ENCODE measurements at regions not wholly inside any gene's neighbourhood (a gene's known extent, or its start where the extent isn't known, plus 50 kb on each side); places are given as distances from the start of the nearest gene placed in this dataset.

DNA sequence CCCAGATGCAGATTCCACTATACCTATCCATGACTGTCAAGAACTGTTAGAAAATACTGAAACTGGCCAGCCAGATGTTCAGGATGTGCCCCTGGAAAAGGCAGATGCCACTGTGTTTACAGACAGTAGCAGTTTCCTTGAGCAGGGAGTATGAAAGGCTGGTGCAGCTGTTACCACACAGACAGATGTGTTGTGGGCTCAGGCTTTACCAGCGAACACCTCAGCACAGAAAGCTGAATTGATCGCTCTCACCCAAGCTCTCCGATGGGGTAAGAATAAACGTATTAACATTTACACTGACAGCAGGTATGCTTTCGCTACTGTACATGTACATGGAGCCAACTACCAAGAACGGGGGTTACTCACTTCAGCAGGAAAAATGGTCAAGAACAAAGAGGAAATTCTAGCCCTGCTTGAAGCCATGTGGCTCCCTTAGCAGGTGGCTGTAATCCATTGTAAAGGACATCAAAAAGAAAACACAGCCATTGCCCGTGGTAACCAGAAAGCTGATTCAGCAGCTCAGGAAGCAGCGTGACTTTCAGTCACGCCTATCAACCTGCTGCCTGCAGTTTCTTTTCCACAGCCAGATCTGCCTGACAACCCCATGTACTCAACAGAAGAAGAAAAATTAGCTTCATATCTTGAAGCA lies 459.7 kb upstream of the HTR1E start:
- no peaks in the 10 kb centered on the region for H3K9me3 ChIP-seq (ENCODE audit: low read length)
- no peaks in the 10 kb centered on the region for H3K27me3 ChIP-seq (ENCODE audit: low read length)
- no peaks in the 10 kb centered on the region for H3K4me1 ChIP-seq (ENCODE audit: low read length)
- H2AFZ ChIP-seq (ENCODE audit: low read length): no peak overlapping the region
- H3K36me3 ChIP-seq (ENCODE audit: insufficient read depth, low read length): no peaks in the 10 kb centered on the region
- no peak overlapping the region for H3K9ac ChIP-seq (ENCODE audit: low read length)
- H3K4me3 ChIP-seq (ENCODE audit: low read length): no peak overlapping the region
- H3K27ac ChIP-seq (ENCODE audit: low read length): no peak overlapping the region
- H4K20me1 ChIP-seq (ENCODE audit: insufficient read depth, low read depth, low read length): no peaks in the 10 kb centered on the region
- H3K4me2 ChIP-seq (ENCODE audit: low read depth, low read length, poor library complexity, severe bottlenecking): no peak overlapping the region
- no peaks in the 10 kb centered on the region for H3K9me2 ChIP-seq (replicated peaks; ENCODE audit: insufficient read depth, low read length)
- no peaks in the 10 kb centered on the region for H3K79me2 ChIP-seq (ENCODE audit: low read length)
- DNase-seq: no peak

- H3K9me3 ChIP-seq (ENCODE audit: low read length): no peaks in the 10 kb centered on the region
- no peaks in the 10 kb centered on the region for H3K79me2 ChIP-seq (ENCODE audit: low read length)
- H3K36me3 ChIP-seq (ENCODE audit: insufficient read depth, low read length): no peaks in the 10 kb centered on the region
- no peaks in the 10 kb centered on the region for H3K9me2 ChIP-seq (replicated peaks; ENCODE audit: insufficient read depth, low read length)
- no peak overlapping the region for H3K9ac ChIP-seq (ENCODE audit: low read length)
- H3K4me3 ChIP-seq (ENCODE audit: low read length): no peak overlapping the region
- no peaks in the 10 kb centered on the region for H3K27me3 ChIP-seq (ENCODE audit: low read length)
- H3K4me2 ChIP-seq (ENCODE audit: low read depth, low read length, poor library complexity, severe bottlenecking): no peak overlapping the region
- no peaks in the 10 kb centered on the region for H4K20me1 ChIP-seq (ENCODE audit: insufficient read depth, low read depth, low read length)
- no peak overlapping the region for H2AFZ ChIP-seq (ENCODE audit: low read length)
- H3K27ac ChIP-seq (ENCODE audit: low read length): no peak overlapping the region
- no peak for DNase-seq
- H3K4me1 ChIP-seq (ENCODE audit: low read length): no peaks in the 10 kb centered on the region
Observed at GRCh38 chr6:86476311-86476710, 461.0 kb upstream of the HTR1E start.

DNA sequence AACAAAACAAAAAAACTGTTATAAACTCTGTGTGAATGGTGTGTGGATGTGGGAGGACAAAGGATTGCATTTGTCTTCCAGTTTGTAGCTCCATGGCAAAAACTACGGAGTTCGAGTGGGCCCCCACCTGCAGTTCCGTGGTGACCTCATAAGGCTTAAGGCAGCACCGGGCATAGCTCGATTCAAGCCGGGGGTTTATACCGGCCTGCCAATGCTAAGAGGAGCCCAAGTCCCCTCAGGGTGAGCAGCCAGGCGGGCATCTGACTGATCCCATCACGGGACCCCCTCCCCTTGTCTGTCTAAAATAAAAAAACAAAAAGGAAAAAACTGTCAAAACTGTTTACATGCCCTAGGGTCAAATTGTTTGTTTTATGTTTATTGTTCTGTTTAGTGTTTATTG lies 463.2 kb upstream of the HTR1E start:
- Histone ChIP-seq H2AFZ (ENCODE audit: low read length) (no peak overlapping the region), H3K27ac (ENCODE audit: low read length) (no peak overlapping the region), H3K4me3 (ENCODE audit: low read length) (no peak overlapping the region), H3K4me1 (ENCODE audit: low read length) (no peaks in the 10 kb centered on the region), H3K9me3 (ENCODE audit: low read length) (no peaks in the 10 kb centered on the region), H3K4me2 (ENCODE audit: low read depth, low read length, poor library complexity, severe bottlenecking) (no peak overlapping the region), H3K27me3 (ENCODE audit: low read length) (no peaks in the 10 kb centered on the region), H3K79me2 (ENCODE audit: low read length) (no peaks in the 10 kb centered on the region), H3K9me2 (replicated peaks; ENCODE audit: insufficient read depth, low read length) (no peaks in the 10 kb centered on the region), H3K9ac (ENCODE audit: low read length) (no peak overlapping the region), H4K20me1 (ENCODE audit: insufficient read depth, low read depth, low read length) (no peaks in the 10 kb centered on the region), H3K36me3 (ENCODE audit: insufficient read depth, low read length) (no peaks in the 10 kb centered on the region)
- no peak for DNase-seq

DNA sequence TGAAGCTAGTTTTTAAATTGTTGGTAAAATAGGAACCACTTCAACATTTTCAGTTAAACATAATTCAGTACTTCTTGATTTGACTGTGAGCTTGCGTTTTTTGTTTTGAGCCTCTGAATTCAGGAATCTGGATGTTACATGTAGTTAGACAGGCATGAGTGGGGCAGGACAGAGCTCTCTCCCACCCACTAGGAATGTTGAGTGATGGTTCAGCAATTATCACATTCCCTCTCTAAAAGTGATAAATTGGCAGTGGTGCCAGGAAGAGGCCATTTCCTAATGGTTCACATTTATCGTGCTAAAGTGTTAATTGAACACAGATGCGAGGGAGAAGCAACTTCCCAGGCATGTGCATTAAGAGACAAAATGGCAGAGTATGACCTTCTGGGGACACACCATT lies 465.5 kb upstream of the HTR1E start:
- no peaks in the 10 kb centered on the region for H3K36me3 ChIP-seq (ENCODE audit: insufficient read depth, low read length)
- no peaks in the 10 kb centered on the region for H3K9me2 ChIP-seq (replicated peaks; ENCODE audit: insufficient read depth, low read length)
- no peak overlapping the region for H2AFZ ChIP-seq (ENCODE audit: low read length)
- H3K9me3 ChIP-seq (ENCODE audit: low read length): no peaks in the 10 kb centered on the region
- no peak overlapping the region for H3K4me3 ChIP-seq (ENCODE audit: low read length)
- H3K4me2 ChIP-seq (ENCODE audit: low read depth, low read length, poor library complexity, severe bottlenecking): no peak overlapping the region
- H3K27ac ChIP-seq (ENCODE audit: low read length): no peak overlapping the region
- no peaks in the 10 kb centered on the region for H3K27me3 ChIP-seq (ENCODE audit: low read length)
- no peaks in the 10 kb centered on the region for H3K4me1 ChIP-seq (ENCODE audit: low read length)
- DNase-seq: no peak
- H3K9ac ChIP-seq (ENCODE audit: low read length): no peak overlapping the region
- no peaks in the 10 kb centered on the region for H4K20me1 ChIP-seq (ENCODE audit: insufficient read depth, low read depth, low read length)
- H3K79me2 ChIP-seq (ENCODE audit: low read length): no peaks in the 10 kb centered on the region

- Histone ChIP-seq H4K20me1 (ENCODE audit: insufficient read depth, low read depth, low read length) (no peaks in the 10 kb centered on the region), H3K4me2 (ENCODE audit: low read depth, low read length, poor library complexity, severe bottlenecking) (no peak overlapping the region), H3K4me1 (ENCODE audit: low read length) (no peaks in the 10 kb centered on the region), H3K9me2 (replicated peaks; ENCODE audit: insufficient read depth, low read length) (no peaks in the 10 kb centered on the region), H3K9ac (ENCODE audit: low read length) (no peak overlapping the region), H3K4me3 (ENCODE audit: low read length) (no peak overlapping the region), H3K79me2 (ENCODE audit: low read length) (no peaks in the 10 kb centered on the region), H3K9me3 (ENCODE audit: low read length) (no peaks in the 10 kb centered on the region), H2AFZ (ENCODE audit: low read length) (no peak overlapping the region), H3K27me3 (ENCODE audit: low read length) (no peaks in the 10 kb centered on the region), H3K36me3 (ENCODE audit: insufficient read depth, low read length) (no peaks in the 10 kb centered on the region), H3K27ac (ENCODE audit: low read length) (no peak overlapping the region)
- DNase-seq: no peak
Observed at GRCh38 chr6:86459978-86460377, 477.4 kb upstream of the HTR1E start.

DNA sequence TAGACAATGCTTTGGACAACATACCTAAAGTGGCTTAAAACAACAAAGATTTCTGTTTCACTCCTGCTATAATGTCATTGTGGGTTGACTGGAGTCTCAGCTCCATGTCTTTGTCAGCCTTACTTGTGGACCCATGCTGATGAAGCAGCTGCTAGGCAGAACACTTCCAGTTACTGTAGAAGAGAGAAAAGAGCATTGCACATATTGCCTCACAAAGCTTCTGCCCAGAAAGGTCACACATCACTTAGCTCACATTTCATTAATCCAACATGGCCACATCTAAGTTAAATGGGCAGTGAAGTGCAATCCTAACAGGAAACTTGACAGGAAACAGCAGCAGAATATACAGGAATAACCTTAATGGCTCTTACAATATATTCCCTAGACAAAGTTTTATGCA lies 480.5 kb upstream of the HTR1E start:
- no peak overlapping the region for H3K27ac ChIP-seq (ENCODE audit: low read length)
- H3K27me3 ChIP-seq (ENCODE audit: low read length): no peaks in the 10 kb centered on the region
- H3K9ac ChIP-seq (ENCODE audit: low read length): no peak overlapping the region
- H3K36me3 ChIP-seq (ENCODE audit: insufficient read depth, low read length): no peaks in the 10 kb centered on the region
- no peaks in the 10 kb centered on the region for H3K9me3 ChIP-seq (ENCODE audit: low read length)
- H3K4me1 ChIP-seq (ENCODE audit: low read length): no peaks in the 10 kb centered on the region
- no peaks in the 10 kb centered on the region for H3K9me2 ChIP-seq (replicated peaks; ENCODE audit: insufficient read depth, low read length)
- no peaks in the 10 kb centered on the region for H4K20me1 ChIP-seq (ENCODE audit: insufficient read depth, low read depth, low read length)
- H3K4me3 ChIP-seq (ENCODE audit: low read length): no peak overlapping the region
- H2AFZ ChIP-seq (ENCODE audit: low read length): no peak overlapping the region
- no peak for DNase-seq
- no peak overlapping the region for H3K4me2 ChIP-seq (ENCODE audit: low read depth, low read length, poor library complexity, severe bottlenecking)
- no peaks in the 10 kb centered on the region for H3K79me2 ChIP-seq (ENCODE audit: low read length)

DNA sequence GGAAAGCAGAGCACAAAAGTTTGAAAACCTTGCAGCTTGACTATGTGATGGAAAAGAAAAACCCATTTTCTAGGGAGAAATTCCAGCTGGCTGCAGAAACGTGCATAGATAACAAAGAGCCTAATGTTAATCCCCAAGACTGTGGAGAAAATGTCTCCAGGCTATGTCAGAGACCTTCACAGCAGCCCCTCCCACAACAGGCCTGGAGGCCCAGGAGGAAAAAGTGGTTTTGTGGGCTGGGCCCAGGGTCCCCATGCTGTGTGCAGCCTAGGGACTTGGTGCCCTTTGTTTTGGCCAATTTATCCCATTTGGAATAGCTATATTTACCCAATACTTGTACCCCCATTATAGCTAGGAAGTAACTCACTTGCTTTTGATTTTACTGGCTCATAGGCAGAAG lies 484.1 kb upstream of the HTR1E start:
- Histone ChIP-seq H4K20me1 (ENCODE audit: insufficient read depth, low read depth, low read length) (no peaks in the 10 kb centered on the region), H2AFZ (ENCODE audit: low read length) (no peak overlapping the region), H3K79me2 (ENCODE audit: low read length) (no peaks in the 10 kb centered on the region), H3K27ac (ENCODE audit: low read length) (no peak overlapping the region), H3K4me1 (ENCODE audit: low read length) (no peaks in the 10 kb centered on the region), H3K27me3 (ENCODE audit: low read length) (no peaks in the 10 kb centered on the region), H3K36me3 (ENCODE audit: insufficient read depth, low read length) (no peaks in the 10 kb centered on the region), H3K9me2 (replicated peaks; ENCODE audit: insufficient read depth, low read length) (no peaks in the 10 kb centered on the region), H3K9me3 (ENCODE audit: low read length) (no peaks in the 10 kb centered on the region), H3K4me3 (ENCODE audit: low read length) (no peak overlapping the region), H3K9ac (ENCODE audit: low read length) (no peak overlapping the region), H3K4me2 (ENCODE audit: low read depth, low read length, poor library complexity, severe bottlenecking) (no peak overlapping the region)
- no peak for DNase-seq

DNA sequence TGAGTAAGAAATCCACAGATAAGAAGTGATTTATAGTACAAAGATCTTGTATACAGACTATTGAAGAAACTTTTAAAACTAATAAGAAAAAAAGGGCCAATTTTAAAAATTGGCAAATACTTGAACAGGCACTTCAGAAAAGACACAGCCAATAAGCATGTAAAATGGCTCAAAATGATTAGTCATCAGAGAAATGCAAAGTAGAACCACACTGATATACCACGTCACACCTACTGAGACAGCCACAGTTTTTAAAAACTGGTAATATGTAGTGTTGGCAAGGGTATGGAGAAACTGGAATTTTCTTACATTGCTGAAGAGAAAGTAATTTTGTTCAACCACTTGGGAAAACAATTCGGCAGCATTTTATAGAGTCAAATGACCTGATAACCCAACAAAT lies 488.9 kb upstream of the HTR1E start:
- Histone ChIP-seq H3K27ac (ENCODE audit: low read length) (no peak overlapping the region), H3K9ac (ENCODE audit: low read length) (no peak overlapping the region), H3K36me3 (ENCODE audit: insufficient read depth, low read length) (no peaks in the 10 kb centered on the region), H2AFZ (ENCODE audit: low read length) (no peak overlapping the region), H3K9me3 (ENCODE audit: low read length) (no peaks in the 10 kb centered on the region), H3K9me2 (replicated peaks; ENCODE audit: insufficient read depth, low read length) (no peaks in the 10 kb centered on the region), H3K4me2 (ENCODE audit: low read depth, low read length, poor library complexity, severe bottlenecking) (no peak overlapping the region), H3K79me2 (ENCODE audit: low read length) (no peaks in the 10 kb centered on the region), H3K4me3 (ENCODE audit: low read length) (no peak overlapping the region), H3K4me1 (ENCODE audit: low read length) (no peaks in the 10 kb centered on the region), H4K20me1 (ENCODE audit: insufficient read depth, low read depth, low read length) (no peaks in the 10 kb centered on the region), H3K27me3 (ENCODE audit: low read length) (peaks cover 3% of the 10 kb centered on the region; the same call in 1 of the 2 replicates)
- DNase-seq: no peak

- Histone ChIP-seq H3K27ac (ENCODE audit: low read length) (no peak overlapping the region), H3K36me3 (ENCODE audit: insufficient read depth, low read length) (no peaks in the 10 kb centered on the region), H3K4me3 (ENCODE audit: low read length) (no peak overlapping the region), H3K9me2 (replicated peaks; ENCODE audit: insufficient read depth, low read length) (no peaks in the 10 kb centered on the region), H2AFZ (ENCODE audit: low read length) (no peak overlapping the region), H3K79me2 (ENCODE audit: low read length) (no peaks in the 10 kb centered on the region), H3K9ac (ENCODE audit: low read length) (no peak overlapping the region), H3K4me2 (ENCODE audit: low read depth, low read length, poor library complexity, severe bottlenecking) (no peak overlapping the region), H3K4me1 (ENCODE audit: low read length) (no peaks in the 10 kb centered on the region), H3K27me3 (ENCODE audit: low read length) (no peaks in the 10 kb centered on the region), H3K9me3 (ENCODE audit: low read length) (no peaks in the 10 kb centered on the region), H4K20me1 (ENCODE audit: insufficient read depth, low read depth, low read length) (no peaks in the 10 kb centered on the region)
- DNase-seq: no peak
Observed at GRCh38 chr6:86440608-86441007, 496.7 kb upstream of the HTR1E start.
